K562 (cell line): ENCODE measurements at regions not wholly inside any gene's neighbourhood (a gene's known extent, or its start where the extent isn't known, plus 50 kb on each side); places are given as distances from the start of the nearest gene placed in this dataset.
"Not testable (repeated sequence)": the region's sequence is repeated elsewhere in the genome, so short reads cannot be mapped to it uniquely, and the experiment has no call there.

Source experiments
- ATAC-seq: fragments of 200-7000 bp; cut with Tn5 transposase; 3 replicates; pipeline ENCODE4 v1.9.1; 2020; ENCODE audit warnings: moderate library complexity
- BruUV-seq: library from RNA; stranded (reverse); fragments of 400-500 nt; replicated peaks from 2 replicates; lab custom pipeline; 2021; lab: Mats Ljungman, UMichigan
- CTCF ChIA-PET: fragments of 300-600 bp; formaldehyde crosslinking; extraction: SDS; loops from one replicate; lab custom pipeline; 2021; ENCODE audit warnings: low intra/inter-chr PET ratio; lab: Yijun Ruan, JAX
- POLR2A ChIA-PET: fragments of 300-600, 350-650 bp; sonication (Branson Sonifier 250); formaldehyde crosslinking; extraction: SDS; loops from one replicate; lab custom pipeline; 2021; ENCODE audit warnings: antibody characterized with exemption, inconsistent platforms; lab: Yijun Ruan, JAX
- DNase-seq, 4 experiments: peaks; one replicate each; pipeline versions ENCODE4 v3.0.0 to v3.0.0-alpha.2; 2011 to 2018; ENCODE audit warnings: low spot score in 3 of 4, mixed read lengths in 3 of 4; ENCODE audit errors: extremely low read depth in 1 of 4
- FAIRE-seq: peaks from 2 replicates; lab custom pipeline; 2011; peaks lifted over from hg19 to GRCh38; lab: Jason Lieb, UNC
- H2AFZ ChIP-seq: 2 replicates; pipeline ENCODE4 v1.6.0; 2011; ENCODE audit warnings: low read depth, low read length, control low read depth, inconsistent platforms
- H3K27ac ChIP-seq: fragments of 200-600 bp; 3 replicates; pipeline ENCODE4 v1.8.0; 2011; ENCODE audit warnings: low read depth, mild to moderate bottlenecking, control low read depth, inconsistent platforms, low read length, moderate library complexity, mixed read lengths; ENCODE audit errors: extremely low read depth
- H3K27me3 ChIP-seq, 2 experiments: fragments of 300-600 bp in 1 of 2; 2 replicates in 1 of 2; 3 replicates in 1 of 2; pipeline versions ENCODE4 v1.6.0 to v1.8.0; 2011; ENCODE audit warnings: inconsistent platforms in 2 of 2, low read length in 2 of 2, mild to moderate bottlenecking in 1 of 2, mixed read lengths in 1 of 2, moderate library complexity in 1 of 2; ENCODE audit not compliant: control insufficient read depth in 2 of 2, insufficient read depth in 2 of 2
- H3K36me3 ChIP-seq: fragments of 300-600 bp; 3 replicates; pipeline ENCODE4 v1.8.0; 2011; ENCODE audit warnings: mild to moderate bottlenecking, low read length, inconsistent platforms; ENCODE audit not compliant: control insufficient read depth, insufficient read depth
- H3K4me1 ChIP-seq, 2 experiments: fragments of 200-600 bp in 1 of 2; replicated peaks in 1 of 2; 2 replicates in 1 of 2; 3 replicates in 1 of 2; pipeline versions ENCODE4 v1.5.1 to v1.8.0; 2011; ENCODE audit warnings: inconsistent platforms in 2 of 2, low read length in 2 of 2, mild to moderate bottlenecking in 1 of 2, mixed read lengths in 1 of 2, moderate library complexity in 1 of 2; ENCODE audit not compliant: control insufficient read depth in 2 of 2, insufficient read depth in 2 of 2
- H3K4me2 ChIP-seq: 2 replicates; pipeline ENCODE4 v1.6.1; 2011; ENCODE audit warnings: low read length, control low read depth, inconsistent platforms, mixed read lengths; ENCODE audit not compliant: insufficient read depth
- H3K4me3 ChIP-seq: fragments of 200-600 bp; sonication (generic), shearing (Covaris generic); 2 replicates; pipeline ENCODE4 v1.5.1; 2016; ENCODE audit warnings: control low read depth, inconsistent platforms
- H3K79me2 ChIP-seq: fragments of 200-600 bp; 3 replicates; pipeline ENCODE4 v1.8.0; 2011; ENCODE audit warnings: low read length, inconsistent platforms; ENCODE audit not compliant: control insufficient read depth, insufficient read depth
- H3K9ac ChIP-seq, 2 experiments: 2 replicates each; pipeline versions ENCODE4 v1.6.0 to v1.6.1; 2011; ENCODE audit warnings: low read depth in 2 of 2, low read length in 2 of 2, control low read depth in 1 of 2, inconsistent platforms in 1 of 2, mild to moderate bottlenecking in 1 of 2, mixed read lengths in 1 of 2; ENCODE audit not compliant: insufficient read depth in 1 of 2
- H3K9me1 ChIP-seq: one replicate; pipeline ENCODE4 v1.6.0; 2011; ENCODE audit warnings: inconsistent platforms, mild to moderate bottlenecking, low read length, moderate library complexity; ENCODE audit not compliant: control insufficient read depth, insufficient read depth
- H3K9me3 ChIP-seq: replicated peaks from 2 replicates; pipeline ENCODE4 v1.5.1; 2011; ENCODE audit warnings: low read depth, low read length, inconsistent platforms; ENCODE audit not compliant: control insufficient read depth, insufficient read depth
- H4K20me1 ChIP-seq: replicated peaks from 2 replicates; pipeline ENCODE4 v1.6.1; 2011; ENCODE audit warnings: low read length, inconsistent platforms, mixed read lengths; ENCODE audit not compliant: control insufficient read depth, insufficient read depth
- BMI1 ChIP-seq: fragments of 150-350 bp; IDR thresholded peaks from 2 replicates; pipeline ENCODE4 v1.6.1; 2014; ENCODE audit warnings: low read length
- CAMTA2 ChIP-seq: fragments of 250-450 bp; sonication (Bioruptor Pico); conservative IDR thresholded peaks from 2 replicates; pipeline ENCODE4 v1.5.1; 2022
- GTF2F1 ChIP-seq: IDR thresholded peaks from 2 replicates; pipeline ENCODE4 v1.6.1; 2011; ENCODE audit warnings: low read depth, low read length, improper control_type of control experiment
- ILK ChIP-seq: fragments of 450-650 bp; IDR thresholded peaks from 2 replicates; pipeline ENCODE4 v1.6.1; 2016; ENCODE audit warnings: missing genetic modification characterization, low read depth, mild to moderate bottlenecking, missing compliant biosample characterization, moderate library complexity, borderline replicate concordance
- SP2 ChIP-seq: IDR thresholded peaks from 2 replicates; pipeline ENCODE4 v1.6.1; 2011; ENCODE audit warnings: mild to moderate bottlenecking, low read depth, low read length, moderate library complexity; ENCODE audit not compliant: poor library complexity, severe bottlenecking; ENCODE audit errors: extremely low read depth
- whole genome bisulfite sequencing: fragments of 100-300 bp; shearing (Covaris generic); methylation state at CpG from one replicate; pipeline ENCODE4 v1.1.6; 2016; ENCODE audit warnings: low coverage, mixed read lengths; ENCODE audit not compliant: insufficient coverage; ENCODE audit errors: missing lambda C conversion rate; 5-methylcytosine and 5-hydroxymethylcytosine counted together
- in situ Hi-C: fragments of 300-500 bp; cut with MboI; formaldehyde crosslinking; loops from 4 replicates; pipeline ENCODE4 v1.15.0; 2018; ENCODE audit warnings: inconsistent platforms, mixed read lengths
- intact Hi-C: fragments of 100-400 bp; cut with micrococcal nuclease; formaldehyde crosslinking; loops from 2 replicates; pipeline ENCODE4 v1.14.2; 2022

- TF ChIP-seq CAMTA2 (CRISPR knock-in tag): no peak
- TF ChIP-seq SP2: no peak
- no peak for TF ChIP-seq ILK (tag)
- no peak for TF ChIP-seq BMI1
- no peak for TF ChIP-seq GTF2F1
Observed at GRCh38 chr14:106766145-106766544, 1239.8 kb downstream of the TMEM121 start (continued).

GRCh38 chr14:106766551-106767277 is 1240.3 kb downstream of the TMEM121 start:
- WGBS: 0% methylated on average over 4 of the region's 5 CpGs
- H3K9ac ChIP-seq, in situ Hi-C loops, H4K20me1 ChIP-seq, H3K9me1 ChIP-seq, H3K36me3 ChIP-seq, FAIRE-seq, H3K27ac ChIP-seq, POLR2A ChIA-PET, H3K4me1 ChIP-seq, H2AFZ ChIP-seq, intact Hi-C loops, H3K4me2 ChIP-seq, BruUV-seq, H3K4me3 ChIP-seq, DNase-seq, H3K27me3 ChIP-seq, ATAC-seq, H3K79me2 ChIP-seq, CTCF ChIA-PET, H3K9me3 ChIP-seq: not testable (repeated sequence)

- CTCF ChIA-PET, BruUV-seq, H3K9ac ChIP-seq, FAIRE-seq, DNase-seq, ATAC-seq, H2AFZ ChIP-seq, in situ Hi-C loops, H3K79me2 ChIP-seq, H3K4me1 ChIP-seq, H3K27me3 ChIP-seq, H3K9me3 ChIP-seq, H3K4me3 ChIP-seq, POLR2A ChIA-PET, H3K9me1 ChIP-seq, H3K36me3 ChIP-seq, H3K27ac ChIP-seq, H3K4me2 ChIP-seq, H4K20me1 ChIP-seq, intact Hi-C loops: not testable (repeated sequence)
- WGBS: 1% methylated on average over 7 of the region's 8 CpGs
Observed at GRCh38 chr14:106768230-106768629, 1241.8 kb downstream of the TMEM121 start.

GRCh38 chr14:106768972-106769700 is 1242.8 kb downstream of the TMEM121 start:
- intact Hi-C loops, H4K20me1 ChIP-seq, FAIRE-seq, H3K4me2 ChIP-seq, CTCF ChIA-PET, BruUV-seq, ATAC-seq, DNase-seq, H3K27me3 ChIP-seq, H3K36me3 ChIP-seq, H3K27ac ChIP-seq, H3K4me3 ChIP-seq, H2AFZ ChIP-seq, H3K9me3 ChIP-seq, in situ Hi-C loops, H3K9ac ChIP-seq, H3K4me1 ChIP-seq, POLR2A ChIA-PET, H3K9me1 ChIP-seq, H3K79me2 ChIP-seq: not testable (repeated sequence)
- 0% methylated on average over 8 of the region's 8 CpGs for WGBS
